Neural cell (in vitro differentiated cells): ENCODE measurements at regions not wholly inside any gene's neighbourhood (a gene's known extent, or its start where the extent isn't known, plus 50 kb on each side); places are given as distances from the start of the nearest gene placed in this dataset.
A peak's percentile ranks its signal among the peaks of the same experiment; 100 is the strongest.

Source experiments
- H2AFZ ChIP-seq: fragments of 200-600, 300-800 bp; sonication (generic), shearing (Covaris generic); 2 replicates; pipeline ENCODE4 v1.6.0; 2014; ENCODE audit warnings: low read depth, mild to moderate bottlenecking, antibody characterized with exemption, low read length, moderate library complexity
- H3F3A ChIP-seq: fragments of 200-600 bp; shearing (Covaris generic); 2 replicates; pipeline ENCODE4 v1.6.1; 2016; ENCODE audit warnings: mild to moderate bottlenecking, moderate library complexity, mixed read lengths, antibody characterized with exemption, low read length; ENCODE audit not compliant: insufficient read depth, poor library complexity, severe bottlenecking
- H3K27ac ChIP-seq: fragments of 200-600, 300-800 bp; sonication (generic), shearing (Covaris generic); 2 replicates; pipeline ENCODE4 v1.5.1; 2014; ENCODE audit warnings: mild to moderate bottlenecking, low read length, moderate library complexity
- H3K27me3 ChIP-seq: fragments of 300-800, 200-600 bp; sonication (generic), shearing (Covaris generic); 2 replicates; pipeline ENCODE4 v1.6.0; 2014; ENCODE audit warnings: mild to moderate bottlenecking, low read depth, low read length, moderate library complexity; ENCODE audit not compliant: insufficient read depth
- H3K36me3 ChIP-seq: fragments of 300-800, 200-600 bp; sonication (generic), shearing (Covaris generic); 2 replicates; pipeline ENCODE4 v1.5.1; 2014; ENCODE audit warnings: mild to moderate bottlenecking, antibody characterized with exemption, low read length, moderate library complexity; ENCODE audit not compliant: insufficient read depth
- H3K4me2 ChIP-seq: fragments of 300-800, 200-600 bp; sonication (generic), shearing (Covaris generic); 2 replicates; pipeline ENCODE4 v1.6.0; 2014; ENCODE audit warnings: mild to moderate bottlenecking, low read length
- H3K4me3 ChIP-seq: fragments of 300-800, 200-600 bp; sonication (generic), shearing (Covaris generic); 2 replicates; pipeline ENCODE4 v1.5.1; 2014; ENCODE audit warnings: mild to moderate bottlenecking, low read length, moderate library complexity
- H3K79me2 ChIP-seq: fragments of 200-600 bp; shearing (Covaris generic); replicated peaks from 2 replicates; pipeline ENCODE4 v1.6.0; 2014; ENCODE audit warnings: mild to moderate bottlenecking, low read length, moderate library complexity; ENCODE audit not compliant: insufficient read depth
- H3K9ac ChIP-seq: fragments of 300-800, 200-600 bp; sonication (generic), shearing (Covaris generic); 2 replicates; pipeline ENCODE4 v1.6.1; 2016; ENCODE audit warnings: mild to moderate bottlenecking, low read length, mixed read lengths
- H3K9me2 ChIP-seq: fragments of 200-600 bp; shearing (Covaris generic); 2 replicates; pipeline ENCODE4 v1.6.1; 2016; ENCODE audit warnings: mild to moderate bottlenecking, low read length, mixed read lengths; ENCODE audit not compliant: insufficient read depth
- H3K9me3 ChIP-seq: fragments of 200-600, 300-800 bp; sonication (generic), shearing (Covaris generic); 2 replicates; pipeline ENCODE4 v1.6.1; 2016; ENCODE audit warnings: mild to moderate bottlenecking, mixed run types, low read length, moderate library complexity, mixed read lengths
- H4K20me1 ChIP-seq: fragments of 200-600 bp; shearing (Covaris generic); 2 replicates; pipeline ENCODE4 v1.6.1; 2016; ENCODE audit warnings: mild to moderate bottlenecking, mixed run types; ENCODE audit not compliant: insufficient read depth
- EP300 ChIP-seq: fragments of 450-650 bp; conservative IDR thresholded peaks from 2 replicates; pipeline ENCODE4 v1.6.1; 2014; ENCODE audit warnings: antibody characterized with exemption, mild to moderate bottlenecking, moderate library complexity; ENCODE audit not compliant: poor library complexity, severe bottlenecking
- EZH2 ChIP-seq: fragments of 200-600, 300-800 bp; shearing (Covaris generic), sonication (generic); IDR thresholded peaks from 2 replicates; pipeline ENCODE4 v1.6.1; 2014; ENCODE audit warnings: antibody characterized with exemption, low read length, borderline replicate concordance, mild to moderate bottlenecking; ENCODE audit not compliant: insufficient read depth, poor library complexity, severe bottlenecking
- MXI1 ChIP-seq: fragments of 450-650 bp; conservative IDR thresholded peaks from 2 replicates; pipeline ENCODE4 v1.6.1; 2014; ENCODE audit warnings: antibody characterized with exemption, mild to moderate bottlenecking; ENCODE audit not compliant: poor library complexity, severe bottlenecking
- POLR2AphosphoS5 ChIP-seq: IDR thresholded peaks from 2 replicates; pipeline ENCODE4 v1.6.1; 2012
- RAD21 ChIP-seq: fragments of 450-650 bp; conservative IDR thresholded peaks from 2 replicates; pipeline ENCODE4 v1.6.1; 2014; ENCODE audit warnings: antibody characterized with exemption, mild to moderate bottlenecking, moderate library complexity
- SMC3 ChIP-seq: fragments of 450-650 bp; conservative IDR thresholded peaks from 2 replicates; pipeline ENCODE4 v1.6.1; 2014; ENCODE audit warnings: antibody characterized with exemption, mild to moderate bottlenecking, moderate library complexity; ENCODE audit not compliant: poor library complexity
- TAF1 ChIP-seq: IDR thresholded peaks from 2 replicates; pipeline ENCODE4 v1.6.1; 2012; ENCODE audit warnings: low read depth
- TF ChIP-seq, protein P1 (sequence below): fragments of 450-650 bp; IDR thresholded peaks from 2 replicates; pipeline ENCODE4 v1.5.1; 2014; ENCODE audit warnings: antibody characterized with exemption, mild to moderate bottlenecking, moderate library complexity; ENCODE audit not compliant: poor library complexity, severe bottlenecking
- TF ChIP-seq, protein P2 (sequence below): IDR thresholded peaks from 2 replicates; pipeline ENCODE4 v1.6.1; 2012; ENCODE audit warnings: borderline replicate concordance

GRCh38 chr16:73797115-73797514 is 499.5 kb upstream of the PSMD7 start:
- Histone ChIP-seq H3K27ac (no peak overlapping the region), H3K79me2 (no peaks in the 10 kb centered on the region), H2AFZ (no peak overlapping the region), H3F3A (no peaks in the 10 kb centered on the region), H3K36me3 (no peaks in the 10 kb centered on the region), H3K27me3 (no peaks in the 10 kb centered on the region), H3K9ac (no peak overlapping the region), H3K9me2 (no peaks in the 10 kb centered on the region), H3K4me2 (no peak overlapping the region), H3K4me3 (no peak overlapping the region), H3K9me3 (no peaks in the 10 kb centered on the region), H4K20me1 (no peaks in the 10 kb centered on the region)
- TF ChIP-seq SMC3 (no peak), MXI1 (no peak)
- TF ChIP-seq, protein P1, sequence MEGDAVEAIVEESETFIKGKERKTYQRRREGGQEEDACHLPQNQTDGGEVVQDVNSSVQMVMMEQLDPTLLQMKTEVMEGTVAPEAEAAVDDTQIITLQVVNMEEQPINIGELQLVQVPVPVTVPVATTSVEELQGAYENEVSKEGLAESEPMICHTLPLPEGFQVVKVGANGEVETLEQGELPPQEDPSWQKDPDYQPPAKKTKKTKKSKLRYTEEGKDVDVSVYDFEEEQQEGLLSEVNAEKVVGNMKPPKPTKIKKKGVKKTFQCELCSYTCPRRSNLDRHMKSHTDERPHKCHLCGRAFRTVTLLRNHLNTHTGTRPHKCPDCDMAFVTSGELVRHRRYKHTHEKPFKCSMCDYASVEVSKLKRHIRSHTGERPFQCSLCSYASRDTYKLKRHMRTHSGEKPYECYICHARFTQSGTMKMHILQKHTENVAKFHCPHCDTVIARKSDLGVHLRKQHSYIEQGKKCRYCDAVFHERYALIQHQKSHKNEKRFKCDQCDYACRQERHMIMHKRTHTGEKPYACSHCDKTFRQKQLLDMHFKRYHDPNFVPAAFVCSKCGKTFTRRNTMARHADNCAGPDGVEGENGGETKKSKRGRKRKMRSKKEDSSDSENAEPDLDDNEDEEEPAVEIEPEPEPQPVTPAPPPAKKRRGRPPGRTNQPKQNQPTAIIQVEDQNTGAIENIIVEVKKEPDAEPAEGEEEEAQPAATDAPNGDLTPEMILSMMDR = no peak

- H3K79me2 ChIP-seq = no peaks in the 10 kb centered on the region
- H3K4me3 ChIP-seq = no peak overlapping the region
- H3K27ac ChIP-seq = peak overlapping the region; percentile 17
Measured at GRCh38 chr16:73796241-73796640, 500.4 kb upstream of the PSMD7 start.

More at GRCh38 chr16:73796241-73796640, 500.4 kb upstream of the PSMD7 start:
- Histone ChIP-seq H3K9ac (no peak overlapping the region), H3K9me3 (no peaks in the 10 kb centered on the region), H3F3A (no peaks in the 10 kb centered on the region), H3K9me2 (no peaks in the 10 kb centered on the region), H3K27me3 (no peaks in the 10 kb centered on the region), H4K20me1 (no peaks in the 10 kb centered on the region), H3K36me3 (no peaks in the 10 kb centered on the region), H3K4me2 (no peak overlapping the region), H2AFZ (no peak overlapping the region)
- TF ChIP-seq, protein P2, sequence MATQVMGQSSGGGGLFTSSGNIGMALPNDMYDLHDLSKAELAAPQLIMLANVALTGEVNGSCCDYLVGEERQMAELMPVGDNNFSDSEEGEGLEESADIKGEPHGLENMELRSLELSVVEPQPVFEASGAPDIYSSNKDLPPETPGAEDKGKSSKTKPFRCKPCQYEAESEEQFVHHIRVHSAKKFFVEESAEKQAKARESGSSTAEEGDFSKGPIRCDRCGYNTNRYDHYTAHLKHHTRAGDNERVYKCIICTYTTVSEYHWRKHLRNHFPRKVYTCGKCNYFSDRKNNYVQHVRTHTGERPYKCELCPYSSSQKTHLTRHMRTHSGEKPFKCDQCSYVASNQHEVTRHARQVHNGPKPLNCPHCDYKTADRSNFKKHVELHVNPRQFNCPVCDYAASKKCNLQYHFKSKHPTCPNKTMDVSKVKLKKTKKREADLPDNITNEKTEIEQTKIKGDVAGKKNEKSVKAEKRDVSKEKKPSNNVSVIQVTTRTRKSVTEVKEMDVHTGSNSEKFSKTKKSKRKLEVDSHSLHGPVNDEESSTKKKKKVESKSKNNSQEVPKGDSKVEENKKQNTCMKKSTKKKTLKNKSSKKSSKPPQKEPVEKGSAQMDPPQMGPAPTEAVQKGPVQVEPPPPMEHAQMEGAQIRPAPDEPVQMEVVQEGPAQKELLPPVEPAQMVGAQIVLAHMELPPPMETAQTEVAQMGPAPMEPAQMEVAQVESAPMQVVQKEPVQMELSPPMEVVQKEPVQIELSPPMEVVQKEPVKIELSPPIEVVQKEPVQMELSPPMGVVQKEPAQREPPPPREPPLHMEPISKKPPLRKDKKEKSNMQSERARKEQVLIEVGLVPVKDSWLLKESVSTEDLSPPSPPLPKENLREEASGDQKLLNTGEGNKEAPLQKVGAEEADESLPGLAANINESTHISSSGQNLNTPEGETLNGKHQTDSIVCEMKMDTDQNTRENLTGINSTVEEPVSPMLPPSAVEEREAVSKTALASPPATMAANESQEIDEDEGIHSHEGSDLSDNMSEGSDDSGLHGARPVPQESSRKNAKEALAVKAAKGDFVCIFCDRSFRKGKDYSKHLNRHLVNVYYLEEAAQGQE = peak; percentile 74
- TF ChIP-seq SMC3 (no peak), POLR2AphosphoS5 (peak; percentile 12), EP300 (no peak), TAF1 (no peak), RAD21 (no peak), EZH2 (no peak)
- TF ChIP-seq, protein P1 = no peak
